ENCODE measurements at regions not wholly inside any gene's neighbourhood (a gene's known extent, or its start where the extent isn't known, plus 50 kb on each side); places are given as distances from the start of the nearest gene placed in this dataset.

- TF ChIP-seq CTCF (conservative IDR thresholded peaks at IDR 0.05 in 1 of 2, IDR thresholded peaks at IDR 0.05 in 1 of 2; ENCODE audit: extremely low read depth in 1 of 2, insufficient read depth in 1 of 2, low read depth in 1 of 2, low read length in 2 of 2) = no peak
- no peak for TF ChIP-seq EZH2 (IDR thresholded peaks at IDR 0.05; ENCODE audit: borderline replicate concordance, low read length)
Observed at GRCh38 chr11:116051494-116051893, 547.3 kb upstream of the CADM1 start.

Measured in mammary epithelial cell (primary cell).